ENCODE measurements at regions not wholly inside any gene's neighbourhood (a gene's known extent, or its start where the extent isn't known, plus 50 kb on each side); places are given as distances from the start of the nearest gene placed in this dataset.

- Histone ChIP-seq H3K79me2 (ENCODE audit: control insufficient read depth, insufficient read depth, low read length) (no peaks in the 10 kb centered on the region), H4K20me1 (ENCODE audit: control insufficient read depth, extremely low read depth, insufficient read depth, low read length) (no peaks in the 10 kb centered on the region), H3K4me3 (replicated peaks in 1 of 4; ENCODE audit: control extremely low read depth in 1 of 4, insufficient read depth in 1 of 4, low read depth in 3 of 4, low read length in 4 of 4) (no peak overlapping the region), H3K9ac (ENCODE audit: insufficient read depth, low read length) (no peak overlapping the region), H3K27ac (ENCODE audit: insufficient read depth, low read length) (no peak overlapping the region), H3K4me1 (ENCODE audit: control insufficient read depth, extremely low read depth, insufficient read depth, low read length) (no peaks in the 10 kb centered on the region), H3K36me3 (ENCODE audit: control insufficient read depth, insufficient read depth, low read length) (no peaks in the 10 kb centered on the region), H3K27me3 (ENCODE audit: control insufficient read depth, insufficient read depth, low read length) (no peaks in the 10 kb centered on the region), H3K4me2 (ENCODE audit: extremely low read depth, insufficient read depth, low read length) (no peak overlapping the region), H3K9me3 (ENCODE audit: control insufficient read depth, insufficient read depth, low read depth, low read length) (no peaks in the 10 kb centered on the region), H2AFZ (ENCODE audit: low read length) (no peak overlapping the region)
- no peak for DNase-seq (ENCODE audit: low read depth in 2 of 2)
- no peak for TF ChIP-seq CTCF (conservative IDR thresholded peaks at IDR 0.05 in 1 of 2, IDR thresholded peaks at IDR 0.05 in 1 of 2; ENCODE audit: low read depth in 1 of 2, low read length in 2 of 2)
- no peak for TF ChIP-seq EZH2 (IDR thresholded peaks at IDR 0.05; ENCODE audit: low read length, missing control alignments)
Observed at GRCh38 chr12:34209259-34209835, 187.1 kb downstream of the ALG10 start.

GRCh38 chr12:34210183-34210582, 187.9 kb downstream of the ALG10 start:
- Histone ChIP-seq H3K27me3 (ENCODE audit: control insufficient read depth, insufficient read depth, low read length) (no peaks in the 10 kb centered on the region), H3K9me3 (ENCODE audit: control insufficient read depth, insufficient read depth, low read depth, low read length) (no peaks in the 10 kb centered on the region), H3K27ac (ENCODE audit: insufficient read depth, low read length) (no peak overlapping the region), H3K79me2 (ENCODE audit: control insufficient read depth, insufficient read depth, low read length) (no peaks in the 10 kb centered on the region), H3K9ac (ENCODE audit: insufficient read depth, low read length) (no peak overlapping the region), H3K4me1 (ENCODE audit: control insufficient read depth, extremely low read depth, insufficient read depth, low read length) (no peaks in the 10 kb centered on the region), H3K4me3 (replicated peaks in 1 of 4; ENCODE audit: control extremely low read depth in 1 of 4, insufficient read depth in 1 of 4, low read depth in 3 of 4, low read length in 4 of 4) (no peak overlapping the region), H3K36me3 (ENCODE audit: control insufficient read depth, insufficient read depth, low read length) (no peaks in the 10 kb centered on the region), H3K4me2 (ENCODE audit: extremely low read depth, insufficient read depth, low read length) (no peak overlapping the region), H4K20me1 (ENCODE audit: control insufficient read depth, extremely low read depth, insufficient read depth, low read length) (no peaks in the 10 kb centered on the region), H2AFZ (ENCODE audit: low read length) (no peak overlapping the region)
- TF ChIP-seq CTCF (conservative IDR thresholded peaks at IDR 0.05 in 1 of 2, IDR thresholded peaks at IDR 0.05 in 1 of 2; ENCODE audit: low read depth in 1 of 2, low read length in 2 of 2), result no peak
- TF ChIP-seq EZH2 (IDR thresholded peaks at IDR 0.05; ENCODE audit: low read length, missing control alignments), result no peak
- DNase-seq (ENCODE audit: low read depth in 2 of 2), result no peak

- TF ChIP-seq EZH2 (IDR thresholded peaks at IDR 0.05; ENCODE audit: low read length, missing control alignments) (no peak), CTCF (conservative IDR thresholded peaks at IDR 0.05 in 1 of 2, IDR thresholded peaks at IDR 0.05 in 1 of 2; ENCODE audit: low read depth in 1 of 2, low read length in 2 of 2) (no peak)
- H3K4me2 ChIP-seq (ENCODE audit: extremely low read depth, insufficient read depth, low read length), result no peak overlapping the region
Observed at GRCh38 chr12:34210689-34211530, 188.6 kb downstream of the ALG10 start.

More at GRCh38 chr12:34210689-34211530, 188.6 kb downstream of the ALG10 start:
- DNase-seq (ENCODE audit: low read depth in 2 of 2), result no peak
- Histone ChIP-seq H2AFZ (ENCODE audit: low read length) (no peak overlapping the region), H3K36me3 (ENCODE audit: control insufficient read depth, insufficient read depth, low read length) (no peaks in the 10 kb centered on the region), H3K9me3 (ENCODE audit: control insufficient read depth, insufficient read depth, low read depth, low read length) (no peaks in the 10 kb centered on the region), H3K27me3 (ENCODE audit: control insufficient read depth, insufficient read depth, low read length) (no peaks in the 10 kb centered on the region), H3K27ac (ENCODE audit: insufficient read depth, low read length) (no peak overlapping the region), H3K4me3 (replicated peaks in 1 of 4; ENCODE audit: control extremely low read depth in 1 of 4, insufficient read depth in 1 of 4, low read depth in 3 of 4, low read length in 4 of 4) (no peak overlapping the region), H4K20me1 (ENCODE audit: control insufficient read depth, extremely low read depth, insufficient read depth, low read length) (no peaks in the 10 kb centered on the region), H3K9ac (ENCODE audit: insufficient read depth, low read length) (no peak overlapping the region), H3K79me2 (ENCODE audit: control insufficient read depth, insufficient read depth, low read length) (no peaks in the 10 kb centered on the region), H3K4me1 (ENCODE audit: control insufficient read depth, extremely low read depth, insufficient read depth, low read length) (no peaks in the 10 kb centered on the region)

Measured in fibroblast of lung (primary cell).